Stimulated activated naive CD4-positive, alpha-beta T cell treated with Interleukin-2 at 50 U/mL for 16 hours (primary cell): ENCODE measurements at regions not wholly inside any gene's neighbourhood (a gene's known extent, or its start where the extent isn't known, plus 50 kb on each side); places are given as distances from the start of the nearest gene placed in this dataset.

Experiments
- DNase-seq: peaks from one replicate; lab custom pipeline; 2025; lab: John Stamatoyannopoulos, UW

- no peak for DNase-seq
Measured at GRCh38 chr4:23245203-23245832, 552.6 kb downstream of the GBA3 start.

GRCh38 chr4:23242962-23243361 is 550.2 kb downstream of the GBA3 start:
- DNase-seq, result no peak

- DNase-seq, result no peak
Measured at GRCh38 chr4:23241408-23241807, 548.7 kb downstream of the GBA3 start.

GRCh38 chr4:23238848-23239247 is 546.1 kb downstream of the GBA3 start:
- DNase-seq, result no peak

- DNase-seq, result no peak
Measured at GRCh38 chr4:23237771-23238170, 545.0 kb downstream of the GBA3 start.

- DNase-seq, result no peak
Measured at GRCh38 chr4:23235628-23236390, 543.1 kb downstream of the GBA3 start.

- DNase-seq, result no peak
Measured at GRCh38 chr4:23234716-23235115, 542.0 kb downstream of the GBA3 start.

- no peak for DNase-seq
Measured at GRCh38 chr4:23234018-23234417, 541.3 kb downstream of the GBA3 start.

GRCh38 chr4:23233596-23233995 is 540.9 kb downstream of the GBA3 start:
- no peak for DNase-seq

GRCh38 chr4:23232987-23233386 is 540.2 kb downstream of the GBA3 start:
- DNase-seq, result no peak

- DNase-seq, result no peak
Measured at GRCh38 chr4:23225564-23225963, 532.8 kb downstream of the GBA3 start.

- DNase-seq, result no peak
Measured at GRCh38 chr4:23224684-23225420, 532.1 kb downstream of the GBA3 start.

- no peak for DNase-seq
Measured at GRCh38 chr4:23220911-23221310, 528.2 kb downstream of the GBA3 start.

- DNase-seq, result no peak
Measured at GRCh38 chr4:23219779-23220408, 527.2 kb downstream of the GBA3 start.

GRCh38 chr4:23213198-23213597 is 520.5 kb downstream of the GBA3 start:
- no peak for DNase-seq

- no peak for DNase-seq
Measured at GRCh38 chr4:23212558-23212957, 519.8 kb downstream of the GBA3 start.

GRCh38 chr4:23207059-23207458 is 514.3 kb downstream of the GBA3 start:
- DNase-seq, result no peak

GRCh38 chr4:23202712-23203247 is 510.0 kb downstream of the GBA3 start:
- DNase-seq, result no peak

- DNase-seq, result no peak
Measured at GRCh38 chr4:23194751-23195150, 502.0 kb downstream of the GBA3 start.

- no peak for DNase-seq
Measured at GRCh38 chr4:23174179-23174578, 481.4 kb downstream of the GBA3 start.

- DNase-seq, result no peak
Measured at GRCh38 chr4:23171976-23172375, 479.2 kb downstream of the GBA3 start.

- no peak for DNase-seq
Measured at GRCh38 chr4:23169608-23170311, 477.0 kb downstream of the GBA3 start.
